ENCODE measurements at regions not wholly inside any gene's neighbourhood (a gene's known extent, or its start where the extent isn't known, plus 50 kb on each side); places are given as distances from the start of the nearest gene placed in this dataset.

DNA sequence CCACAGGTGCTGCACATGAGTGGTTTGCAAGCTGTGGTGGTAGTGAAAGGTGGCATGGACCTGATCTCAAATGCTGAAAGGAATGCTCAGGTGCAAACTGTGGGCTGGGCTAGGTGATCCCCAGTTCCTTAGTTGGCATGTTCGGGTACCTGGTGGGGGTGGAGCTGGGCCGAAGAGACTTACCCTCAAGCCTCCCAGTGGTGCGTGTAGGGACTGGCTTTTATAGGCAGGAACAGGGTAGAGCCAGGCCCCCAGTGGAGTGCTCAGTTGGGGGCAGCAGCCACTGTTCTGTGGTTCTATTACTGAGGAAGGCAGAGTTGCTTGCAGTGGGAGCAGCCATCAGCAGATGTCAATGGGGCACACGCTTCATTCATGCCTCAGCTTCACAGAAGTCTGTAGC lies 399.8 kb downstream of the HTR1B start:
- Histone ChIP-seq H3K27me3 (ENCODE audit: insufficient read depth, low read length, poor library complexity) (no peaks in the 10 kb centered on the region), H3K79me2 (ENCODE audit: insufficient read depth, low read length) (no peaks in the 10 kb centered on the region), H3K9me3 (ENCODE audit: insufficient read depth, low read length, severe bottlenecking) (no peaks in the 10 kb centered on the region), H4K20me1 (ENCODE audit: insufficient read depth, low read length) (no peaks in the 10 kb centered on the region), H3K27ac (ENCODE audit: low read length) (no peak overlapping the region), H3K9ac (ENCODE audit: low read depth, low read length) (no peak overlapping the region), H2AFZ (ENCODE audit: low read depth, low read length) (no peak overlapping the region), H3K4me3 (ENCODE audit: low read depth in 1 of 2, low read length in 2 of 2) (no peak overlapping the region), H3K4me1 (ENCODE audit: insufficient read depth, low read length) (no peaks in the 10 kb centered on the region), H3K36me3 (ENCODE audit: insufficient read depth, low read length) (no peaks in the 10 kb centered on the region), H3K4me2 (ENCODE audit: insufficient read depth, low read length) (no peak overlapping the region)
- TF ChIP-seq EZH2 (IDR thresholded peaks at IDR 0.05; ENCODE audit: borderline replicate concordance, low read depth, low read length, severe bottlenecking), result no peak
- TF ChIP-seq, protein P1, sequence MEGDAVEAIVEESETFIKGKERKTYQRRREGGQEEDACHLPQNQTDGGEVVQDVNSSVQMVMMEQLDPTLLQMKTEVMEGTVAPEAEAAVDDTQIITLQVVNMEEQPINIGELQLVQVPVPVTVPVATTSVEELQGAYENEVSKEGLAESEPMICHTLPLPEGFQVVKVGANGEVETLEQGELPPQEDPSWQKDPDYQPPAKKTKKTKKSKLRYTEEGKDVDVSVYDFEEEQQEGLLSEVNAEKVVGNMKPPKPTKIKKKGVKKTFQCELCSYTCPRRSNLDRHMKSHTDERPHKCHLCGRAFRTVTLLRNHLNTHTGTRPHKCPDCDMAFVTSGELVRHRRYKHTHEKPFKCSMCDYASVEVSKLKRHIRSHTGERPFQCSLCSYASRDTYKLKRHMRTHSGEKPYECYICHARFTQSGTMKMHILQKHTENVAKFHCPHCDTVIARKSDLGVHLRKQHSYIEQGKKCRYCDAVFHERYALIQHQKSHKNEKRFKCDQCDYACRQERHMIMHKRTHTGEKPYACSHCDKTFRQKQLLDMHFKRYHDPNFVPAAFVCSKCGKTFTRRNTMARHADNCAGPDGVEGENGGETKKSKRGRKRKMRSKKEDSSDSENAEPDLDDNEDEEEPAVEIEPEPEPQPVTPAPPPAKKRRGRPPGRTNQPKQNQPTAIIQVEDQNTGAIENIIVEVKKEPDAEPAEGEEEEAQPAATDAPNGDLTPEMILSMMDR (IDR thresholded peaks at IDR 0.05; ENCODE audit: borderline replicate concordance, extremely low read depth, low read length, poor library complexity, severe bottlenecking), result no peak
- DNase-seq (no peak), ATAC-seq (ENCODE audit: insufficient read depth, low read depth) (no peak)

DNA sequence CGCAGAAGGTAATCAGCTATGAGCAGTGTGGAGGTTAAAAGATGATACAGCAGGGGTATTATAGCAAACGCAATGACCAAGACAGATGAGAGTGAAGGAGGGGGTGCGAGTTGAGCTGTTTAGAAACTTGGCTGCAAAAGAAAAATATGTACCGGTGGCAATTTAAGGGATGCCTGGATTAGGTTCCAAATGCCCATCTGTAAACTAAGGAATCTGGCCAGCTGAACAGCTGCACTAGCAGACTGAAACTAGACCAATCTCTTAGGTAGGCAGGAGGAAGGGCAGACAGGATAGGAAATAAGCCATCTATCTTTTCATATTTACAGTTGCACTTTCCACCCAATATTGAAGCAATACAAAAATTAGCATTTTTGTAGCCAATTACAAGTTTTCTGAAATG lies 407.6 kb downstream of the HTR1B start:
- H3K4me1 ChIP-seq (ENCODE audit: insufficient read depth, low read length), result no peaks in the 10 kb centered on the region
- H3K79me2 ChIP-seq (ENCODE audit: insufficient read depth, low read length), result no peaks in the 10 kb centered on the region
- H3K4me3 ChIP-seq (ENCODE audit: low read depth in 1 of 2, low read length in 2 of 2), result no peak overlapping the region
- TF ChIP-seq, protein P1 (IDR thresholded peaks at IDR 0.05; ENCODE audit: borderline replicate concordance, extremely low read depth, low read length, poor library complexity, severe bottlenecking), result no peak
- no peak for TF ChIP-seq EZH2 (IDR thresholded peaks at IDR 0.05; ENCODE audit: borderline replicate concordance, low read depth, low read length, severe bottlenecking)
- H3K9me3 ChIP-seq (ENCODE audit: insufficient read depth, low read length, severe bottlenecking), result no peaks in the 10 kb centered on the region
- no peak overlapping the region for H3K4me2 ChIP-seq (ENCODE audit: insufficient read depth, low read length)
- no peak overlapping the region for H2AFZ ChIP-seq (ENCODE audit: low read depth, low read length)
- H3K36me3 ChIP-seq (ENCODE audit: insufficient read depth, low read length), result no peaks in the 10 kb centered on the region
- H3K27me3 ChIP-seq (ENCODE audit: insufficient read depth, low read length, poor library complexity), result no peaks in the 10 kb centered on the region
- no peak overlapping the region for H3K9ac ChIP-seq (ENCODE audit: low read depth, low read length)
- DNase-seq, result no peak
- no peak for ATAC-seq (ENCODE audit: insufficient read depth, low read depth)
- H4K20me1 ChIP-seq (ENCODE audit: insufficient read depth, low read length), result no peaks in the 10 kb centered on the region
- no peak overlapping the region for H3K27ac ChIP-seq (ENCODE audit: low read length)

DNA sequence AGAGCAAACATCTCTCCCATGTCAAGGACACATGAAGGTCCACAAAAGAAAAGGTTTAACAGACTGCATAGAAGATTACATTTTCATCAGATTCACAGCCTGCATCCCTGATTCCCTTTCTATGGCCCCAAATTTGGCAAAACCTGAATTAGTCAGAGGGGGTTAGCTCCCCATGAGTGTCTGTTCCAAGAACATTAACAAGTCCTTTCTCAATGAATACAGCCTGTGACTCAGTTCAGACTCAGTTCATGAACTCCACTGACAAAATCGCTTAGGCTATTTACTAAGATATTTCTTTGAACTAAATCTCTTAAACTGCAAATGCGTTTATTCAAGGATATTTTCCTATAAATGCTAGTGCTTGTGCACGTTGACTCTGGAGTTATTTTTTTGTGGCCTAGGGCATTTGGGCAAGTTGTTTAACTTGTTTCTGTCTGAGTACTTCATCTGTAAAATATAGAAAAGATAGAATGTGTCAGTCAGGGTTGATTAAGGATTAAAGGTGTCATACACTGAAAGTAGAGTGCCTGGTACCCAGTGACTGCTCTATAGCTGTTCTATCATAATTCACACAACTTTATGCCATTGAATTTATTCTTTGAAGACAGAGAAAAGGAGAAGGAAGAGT lies 422.6 kb downstream of the HTR1B start:
- H3K79me2 ChIP-seq (ENCODE audit: insufficient read depth, low read length), result no peaks in the 10 kb centered on the region
- H3K4me1 ChIP-seq (ENCODE audit: insufficient read depth, low read length), result no peaks in the 10 kb centered on the region
- H3K9ac ChIP-seq (ENCODE audit: low read depth, low read length), result no peak overlapping the region
- no peak overlapping the region for H3K4me2 ChIP-seq (ENCODE audit: insufficient read depth, low read length)
- no peak for DNase-seq
- H2AFZ ChIP-seq (ENCODE audit: low read depth, low read length), result no peak overlapping the region
- H3K27ac ChIP-seq (ENCODE audit: low read length), result no peak overlapping the region
- no peaks in the 10 kb centered on the region for H3K9me3 ChIP-seq (ENCODE audit: insufficient read depth, low read length, severe bottlenecking)
- H3K4me3 ChIP-seq (ENCODE audit: low read depth in 1 of 2, low read length in 2 of 2), result no peak overlapping the region
- TF ChIP-seq EZH2 (IDR thresholded peaks at IDR 0.05; ENCODE audit: borderline replicate concordance, low read depth, low read length, severe bottlenecking), result no peak
- TF ChIP-seq, protein P1 (IDR thresholded peaks at IDR 0.05; ENCODE audit: borderline replicate concordance, extremely low read depth, low read length, poor library complexity, severe bottlenecking), result no peak
- ATAC-seq (ENCODE audit: insufficient read depth, low read depth), result no peak
- no peaks in the 10 kb centered on the region for H3K36me3 ChIP-seq (ENCODE audit: insufficient read depth, low read length)
- no peaks in the 10 kb centered on the region for H4K20me1 ChIP-seq (ENCODE audit: insufficient read depth, low read length)
- no peaks in the 10 kb centered on the region for H3K27me3 ChIP-seq (ENCODE audit: insufficient read depth, low read length, poor library complexity)

All from DND-41 (cell line).